ENCODE measurements at regions not wholly inside any gene's neighbourhood (a gene's known extent, or its start where the extent isn't known, plus 50 kb on each side); places are given as distances from the start of the nearest gene placed in this dataset.
"Not testable (repeated sequence)": the region's sequence is repeated elsewhere in the genome, so short reads cannot be mapped to it uniquely, and the experiment has no call there.

GRCh38 chr16:26457882-26458281, 608.8 kb upstream of the C16orf82 start:
- TF ChIP-seq CTCF (IDR thresholded peaks at IDR 0.05; ENCODE audit: unreplicated experiment in 3 of 3), result no peak
- Mint-ChIP-seq H3K27ac (no peak overlapping the region), H3K4me3 (no peak overlapping the region), H3K36me3 (ENCODE audit: low read depth) (no peaks in the 10 kb centered on the region), H3K4me1 (peaks cover 15% of the 10 kb centered on the region), H3K27me3 (ENCODE audit: low read depth) (no peaks in the 10 kb centered on the region), H3K9me3 (no peaks in the 10 kb centered on the region)

- Mint-ChIP-seq H3K27me3 (ENCODE audit: low read depth) (no peaks in the 10 kb centered on the region), H3K27ac (no peak overlapping the region), H3K4me3 (no peak overlapping the region), H3K9me3 (peaks cover 24% of the 10 kb centered on the region), H3K4me1 (no peaks in the 10 kb centered on the region), H3K36me3 (ENCODE audit: low read depth) (no peaks in the 10 kb centered on the region)
- no peak for TF ChIP-seq CTCF (IDR thresholded peaks at IDR 0.05; ENCODE audit: unreplicated experiment in 3 of 3)
These were observed 602.0 kb upstream of the C16orf82 start for GRCh38 chr16:26464576-26465266.

- H3K36me3 Mint-ChIP-seq (ENCODE audit: low read depth); H3K27me3 Mint-ChIP-seq (ENCODE audit: low read depth); H3K4me1 Mint-ChIP-seq; H3K4me3 Mint-ChIP-seq; H3K27ac Mint-ChIP-seq: not testable (repeated sequence)
- H3K9me3 Mint-ChIP-seq, result peaks cover 31% of the 10 kb centered on the region
These were observed 592.3 kb upstream of the C16orf82 start for GRCh38 chr16:26474405-26474804.

- Mint-ChIP-seq H3K4me1 (peaks cover 9% of the 10 kb centered on the region), H3K27me3 (ENCODE audit: low read depth) (peaks cover 5% of the 10 kb centered on the region), H3K4me3 (no peak overlapping the region), H3K36me3 (ENCODE audit: low read depth) (no peaks in the 10 kb centered on the region), H3K9me3 (peaks cover 32% of the 10 kb centered on the region), H3K27ac (no peak overlapping the region)
- no peak for TF ChIP-seq CTCF (IDR thresholded peaks at IDR 0.05; ENCODE audit: unreplicated experiment in 3 of 3)
These were observed 591.1 kb upstream of the C16orf82 start for GRCh38 chr16:26475596-26475995.

- no peaks in the 10 kb centered on the region for H3K36me3 Mint-ChIP-seq (ENCODE audit: low read depth)
These were observed 575.5 kb upstream of the C16orf82 start for GRCh38 chr16:26491101-26491670.

GRCh38 chr16:26491962-26492361, 574.8 kb upstream of the C16orf82 start:
- no peak for TF ChIP-seq CTCF (IDR thresholded peaks at IDR 0.05; ENCODE audit: unreplicated experiment in 3 of 3)
- Mint-ChIP-seq H3K4me1 (peaks cover 6% of the 10 kb centered on the region), H3K9me3 (no peaks in the 10 kb centered on the region), H3K27ac (no peak overlapping the region), H3K27me3 (ENCODE audit: low read depth) (peaks cover 13% of the 10 kb centered on the region), H3K4me3 (no peak overlapping the region), H3K36me3 (ENCODE audit: low read depth) (no peaks in the 10 kb centered on the region)

More at GRCh38 chr16:26491101-26491670, 575.5 kb upstream of the C16orf82 start:
- TF ChIP-seq CTCF (IDR thresholded peaks at IDR 0.05; ENCODE audit: unreplicated experiment in 3 of 3), result no peak
- H3K4me1 Mint-ChIP-seq, result peaks cover 6% of the 10 kb centered on the region
- H3K27ac Mint-ChIP-seq, result no peak overlapping the region
- H3K27me3 Mint-ChIP-seq (ENCODE audit: low read depth), result peaks cover 13% of the 10 kb centered on the region
- H3K4me3 Mint-ChIP-seq, result no peak overlapping the region
- H3K9me3 Mint-ChIP-seq, result no peaks in the 10 kb centered on the region
